GM12873 (cell line): ENCODE measurements at regions not wholly inside any gene's neighbourhood (a gene's known extent, or its start where the extent isn't known, plus 50 kb on each side); places are given as distances from the start of the nearest gene placed in this dataset.

Experiments used
- TF ChIP-seq, protein P1 (sequence below): IDR thresholded peaks from 2 replicates; pipeline ENCODE4 v1.5.1; 2012; ENCODE audit warnings: low read depth, mild to moderate bottlenecking, moderate library complexity, low read length, control low read depth; ENCODE audit not compliant: insufficient read depth; ENCODE audit errors: missing control alignments

- TF ChIP-seq, protein P1, sequence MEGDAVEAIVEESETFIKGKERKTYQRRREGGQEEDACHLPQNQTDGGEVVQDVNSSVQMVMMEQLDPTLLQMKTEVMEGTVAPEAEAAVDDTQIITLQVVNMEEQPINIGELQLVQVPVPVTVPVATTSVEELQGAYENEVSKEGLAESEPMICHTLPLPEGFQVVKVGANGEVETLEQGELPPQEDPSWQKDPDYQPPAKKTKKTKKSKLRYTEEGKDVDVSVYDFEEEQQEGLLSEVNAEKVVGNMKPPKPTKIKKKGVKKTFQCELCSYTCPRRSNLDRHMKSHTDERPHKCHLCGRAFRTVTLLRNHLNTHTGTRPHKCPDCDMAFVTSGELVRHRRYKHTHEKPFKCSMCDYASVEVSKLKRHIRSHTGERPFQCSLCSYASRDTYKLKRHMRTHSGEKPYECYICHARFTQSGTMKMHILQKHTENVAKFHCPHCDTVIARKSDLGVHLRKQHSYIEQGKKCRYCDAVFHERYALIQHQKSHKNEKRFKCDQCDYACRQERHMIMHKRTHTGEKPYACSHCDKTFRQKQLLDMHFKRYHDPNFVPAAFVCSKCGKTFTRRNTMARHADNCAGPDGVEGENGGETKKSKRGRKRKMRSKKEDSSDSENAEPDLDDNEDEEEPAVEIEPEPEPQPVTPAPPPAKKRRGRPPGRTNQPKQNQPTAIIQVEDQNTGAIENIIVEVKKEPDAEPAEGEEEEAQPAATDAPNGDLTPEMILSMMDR, result no peak
These were observed 704.9 kb downstream of the DCDC2C start for GRCh38 chr2:4408321-4408720.

DNA sequence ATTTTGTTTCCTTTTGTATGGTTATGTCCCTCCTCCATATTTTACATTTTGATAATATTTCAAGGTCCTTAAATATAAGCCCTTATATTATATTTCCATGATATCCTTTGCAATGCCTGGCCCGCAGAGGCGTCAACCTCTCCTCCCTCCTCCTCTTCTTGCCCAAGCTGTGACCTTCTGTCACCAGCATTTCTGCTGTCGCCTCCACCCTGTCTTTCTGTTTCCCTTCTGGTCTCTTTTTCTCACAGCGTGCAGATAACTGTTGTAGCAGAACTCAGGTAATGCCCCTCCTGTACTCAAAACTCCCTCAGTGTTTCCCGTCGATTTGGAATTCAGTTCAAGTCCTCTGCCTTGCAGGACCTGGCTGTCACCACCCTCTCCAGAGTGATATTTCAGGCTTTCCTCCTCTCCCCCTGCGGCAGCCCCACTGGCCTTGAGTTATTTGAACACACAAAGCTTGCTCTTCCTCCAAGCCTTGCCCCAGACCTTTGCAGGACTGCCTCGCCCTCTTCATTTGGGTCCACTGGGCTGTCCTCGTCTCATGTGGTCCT is 709.3 kb downstream of the DCDC2C start:
- TF ChIP-seq, protein P1, result no peak

GRCh38 chr2:4415171-4415570 is 711.8 kb downstream of the DCDC2C start:
- TF ChIP-seq, protein P1, result no peak

DNA sequence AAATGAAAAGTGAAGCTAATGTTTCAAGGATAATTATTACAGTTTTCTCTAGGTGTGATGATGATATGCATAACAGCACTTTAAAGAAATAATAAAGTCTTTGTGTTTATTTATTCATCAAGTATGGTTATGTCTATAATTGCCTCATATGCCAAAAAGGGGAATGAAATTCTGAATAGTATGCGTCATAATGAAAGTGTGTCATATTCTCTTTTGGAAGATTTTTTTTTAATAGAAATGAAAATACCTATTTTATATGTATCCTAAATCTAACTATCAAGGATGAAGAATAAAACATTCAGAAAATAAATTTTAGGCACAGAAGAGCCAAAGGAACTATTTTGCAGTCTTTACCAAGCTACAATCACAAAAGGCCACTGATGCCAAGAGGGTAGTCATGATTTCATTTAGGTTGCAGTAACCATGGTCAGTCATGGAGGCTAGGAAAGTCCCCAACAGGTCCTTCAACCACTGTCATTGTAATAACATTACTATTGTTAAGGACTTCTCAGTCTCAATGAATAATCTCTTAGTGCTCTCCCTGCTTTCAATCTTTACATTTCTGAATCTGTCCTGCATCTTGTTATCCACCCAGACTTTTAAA is 712.5 kb downstream of the DCDC2C start:
- TF ChIP-seq, protein P1, result no peak

- TF ChIP-seq, protein P1, result no peak
These were observed 713.1 kb downstream of the DCDC2C start for GRCh38 chr2:4416431-4416830.

DNA sequence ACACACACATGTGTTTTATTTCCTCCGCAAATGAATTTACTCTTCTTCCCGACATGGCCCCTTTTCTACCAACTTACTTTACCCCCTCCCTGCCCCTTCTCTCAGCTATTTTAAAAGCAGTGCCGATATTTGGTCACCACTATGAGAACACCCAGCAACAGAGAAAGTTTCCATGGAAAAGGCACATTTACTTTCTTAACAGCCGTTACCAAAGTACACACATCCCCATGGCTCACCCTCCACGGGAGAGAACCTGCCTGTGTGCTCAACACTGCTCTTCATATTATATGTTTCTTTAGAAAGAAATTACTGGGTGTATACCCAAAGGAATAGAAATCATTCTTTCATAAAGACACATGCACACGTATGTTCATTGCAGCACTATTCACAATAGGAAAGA is 714.4 kb downstream of the DCDC2C start:
- TF ChIP-seq, protein P1, result no peak

DNA sequence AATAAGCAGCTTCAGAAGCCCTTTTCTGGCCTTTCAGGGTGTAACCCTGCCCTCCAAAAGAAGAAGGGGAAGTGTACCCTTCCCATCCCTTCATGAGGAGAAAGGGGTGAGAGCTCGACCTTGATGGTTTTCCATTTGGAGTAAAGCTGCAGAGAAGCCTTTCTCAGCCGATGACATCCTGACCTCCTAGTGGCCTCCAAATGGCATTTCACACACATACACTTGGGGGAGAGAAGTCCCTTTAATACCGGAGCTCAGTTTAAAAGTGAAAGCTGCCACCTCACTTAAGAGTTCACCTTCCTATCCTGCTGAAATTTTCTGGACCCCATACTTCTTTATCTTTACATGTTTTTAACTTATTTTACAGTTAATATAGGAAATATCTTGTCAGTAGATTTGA is 716.7 kb downstream of the DCDC2C start:
- TF ChIP-seq, protein P1, result no peak
